VCaP (cell line): ENCODE measurements at regions not wholly inside any gene's neighbourhood (a gene's known extent, or its start where the extent isn't known, plus 50 kb on each side); places are given as distances from the start of the nearest gene placed in this dataset.
"Not testable (repeated sequence)": the region's sequence is repeated elsewhere in the genome, so short reads cannot be mapped to it uniquely, and the experiment has no call there.

Source experiments
- H3K27ac ChIP-seq: fragments of 450-650 bp; 2 replicates; pipeline ENCODE4 v1.5.1; 2017
- CTCF ChIP-seq: fragments of 450-650 bp; conservative IDR thresholded peaks from 2 replicates; pipeline ENCODE4 v1.5.1; 2017; ENCODE audit warnings: mild to moderate bottlenecking, moderate library complexity

- no peak overlapping the region for H3K27ac ChIP-seq
- TF ChIP-seq CTCF, result no peak
Observed at GRCh38 chr12:25694072-25694471, 141.0 kb upstream of the LMNTD1 start.

- no peak overlapping the region for H3K27ac ChIP-seq
- no peak for TF ChIP-seq CTCF
Observed at GRCh38 chr12:25695574-25695973, 142.5 kb upstream of the LMNTD1 start.

GRCh38 chr12:25698772-25699171 lies 145.7 kb upstream of the LMNTD1 start:
- H3K27ac ChIP-seq, result no peak overlapping the region
- TF ChIP-seq CTCF, result no peak

- no peak overlapping the region for H3K27ac ChIP-seq
- no peak for TF ChIP-seq CTCF
Observed at GRCh38 chr12:25699454-25699853, 146.4 kb upstream of the LMNTD1 start.

- no peak overlapping the region for H3K27ac ChIP-seq
- no peak for TF ChIP-seq CTCF
Observed at GRCh38 chr12:25701290-25701689, 148.2 kb upstream of the LMNTD1 start.

GRCh38 chr12:25702553-25702952 lies 149.5 kb upstream of the LMNTD1 start:
- TF ChIP-seq CTCF, result no peak
- H3K27ac ChIP-seq, result no peak overlapping the region

- H3K27ac ChIP-seq, result no peak overlapping the region
- TF ChIP-seq CTCF, result no peak
Observed at GRCh38 chr12:25705261-25705660, 152.2 kb upstream of the LMNTD1 start.

- H3K27ac ChIP-seq, result not testable (repeated sequence)
Observed at GRCh38 chr12:25706646-25707045, 153.6 kb upstream of the LMNTD1 start.
